Heart left ventricle (tissue), 13 donors: ENCODE measurements at regions not wholly inside any gene's neighbourhood (a gene's known extent, or its start where the extent isn't known, plus 50 kb on each side); places are given as distances from the start of the nearest gene placed in this dataset.

Source experiments
- CTCF ChIP-seq, 12 donors: fragments of 200-600 bp; sonication (generic) in 4 of 12; IDR thresholded peaks; one replicate each; pipeline versions ENCODE4 v1.5.0 to v1.8.0; 2018 to 2022; ENCODE audit warnings: antibody characterized with exemption in 12 of 12, mild to moderate bottlenecking in 5 of 12
- POLR2A ChIP-seq, 2 donors: fragments of 450-650 bp; IDR thresholded peaks; one replicate each; pipeline ENCODE4 v1.6.1; 2017; ENCODE audit warnings: antibody characterized with exemption in 2 of 2, mild to moderate bottlenecking in 2 of 2, moderate library complexity in 2 of 2
- donor health status: ischemic (EF 13 %, LVEDD 7.1; RV severe dilation, severe dysfunction).
- donor health status: DM: no; HTN: yes; CAD: no.
- donor health status: DM: no; HTN: no; CAD: no.
- donor health status: ischemic (EF 25% LVEDD 6.9; RV normal size, moderate dysfunction).
- donor health status: ischemic (EF 25% LVEDD 5.7; RV mildly dilated, moderate dysfunction).
- donor health status: ischemic (EF 35%, LVEDD 5.7; RV mildly dilated, moderate dysfunction).
- donor health status: nonischemic (EF 11% LVEDD 7.7; RV severe dilation, severe dysfunction).
- donor health status: DM: yes; HTN: yes; CAD: no.
- donor health status: PGD.
- donor health status: ischemic (EF 29% LVEDD 5.4; RV normal size, mild dysfunction).
- donor health status: nonischemic (EF 23%, LVEDD 6.1; RV moderate dilation, normal function).

GRCh38 chr3:193784822-193785221 is 191.8 kb downstream of the OPA1 start:
- TF ChIP-seq CTCF (IDR thresholded peaks at IDR 0.05) = no peak
- no peak for TF ChIP-seq POLR2A (IDR thresholded peaks at IDR 0.05)
